ENCODE measurements at regions not wholly inside any gene's neighbourhood (a gene's known extent, or its start where the extent isn't known, plus 50 kb on each side); places are given as distances from the start of the nearest gene placed in this dataset.

GRCh38 chr12:114952573-114953271, 268.7 kb upstream of the TBX3 start:
- no peak overlapping the region for H3K27ac Mint-ChIP-seq
- intact Hi-C loops (cut with micrococcal nuclease) = no loop called here
- CTCF ChIA-PET = no interaction called here

GRCh38 chr12:114949058-114949820, 265.3 kb upstream of the TBX3 start:
- DNase-seq = no peak
- Mint-ChIP-seq H3K27me3 (no peaks in the 10 kb centered on the region), H3K27ac (no peak overlapping the region), H3K9me3 (no peaks in the 10 kb centered on the region), H3K4me3 (no peak overlapping the region), H3K4me1 (no peaks in the 10 kb centered on the region), H3K36me3 (ENCODE audit: low read depth) (no peaks in the 10 kb centered on the region)
- POLR2A ChIA-PET = no interaction called here
- no peak for ATAC-seq (ENCODE audit: low read depth)
- TF ChIP-seq CTCF (IDR thresholded peaks at IDR 0.05) = no peak
- CTCF ChIA-PET = no interaction called here
- intact Hi-C loops (cut with micrococcal nuclease) = no loop called here

More at GRCh38 chr12:114952573-114953271, 268.7 kb upstream of the TBX3 start:
- no peak for TF ChIP-seq CTCF (IDR thresholded peaks at IDR 0.05)
- Mint-ChIP-seq H3K36me3 (ENCODE audit: low read depth) (no peaks in the 10 kb centered on the region), H3K27me3 (no peaks in the 10 kb centered on the region), H3K4me1 (no peaks in the 10 kb centered on the region), H3K4me3 (no peak overlapping the region), H3K9me3 (no peaks in the 10 kb centered on the region)
- POLR2A ChIA-PET = no interaction called here
- no peak for DNase-seq
- ATAC-seq (ENCODE audit: low read depth) = no peak

GRCh38 chr12:114945351-114945750, 261.4 kb upstream of the TBX3 start:
- CTCF ChIA-PET = no interaction called here
- Mint-ChIP-seq H3K4me1 (no peaks in the 10 kb centered on the region), H3K36me3 (ENCODE audit: low read depth) (no peaks in the 10 kb centered on the region), H3K9me3 (no peaks in the 10 kb centered on the region), H3K27ac (no peak overlapping the region), H3K27me3 (no peaks in the 10 kb centered on the region), H3K4me3 (no peak overlapping the region)
- POLR2A ChIA-PET = no interaction called here
- intact Hi-C loops (cut with micrococcal nuclease) = no loop called here
- DNase-seq (no peak), ATAC-seq (ENCODE audit: low read depth) (no peak)
- no peak for TF ChIP-seq CTCF (IDR thresholded peaks at IDR 0.05)

- H3K4me1 Mint-ChIP-seq = no peaks in the 10 kb centered on the region
- H3K27ac Mint-ChIP-seq = no peak overlapping the region
- POLR2A ChIA-PET = no interaction called here
- CTCF ChIA-PET = no interaction called here
- intact Hi-C loops (cut with micrococcal nuclease) = no loop called here
- no peak for TF ChIP-seq CTCF (IDR thresholded peaks at IDR 0.05)
- no peaks in the 10 kb centered on the region for H3K27me3 Mint-ChIP-seq
- H3K4me3 Mint-ChIP-seq = no peak overlapping the region
- no peak for DNase-seq
- ATAC-seq (ENCODE audit: low read depth) = no peak
- H3K36me3 Mint-ChIP-seq (ENCODE audit: low read depth) = no peaks in the 10 kb centered on the region
- no peaks in the 10 kb centered on the region for H3K9me3 Mint-ChIP-seq
Measured at GRCh38 chr12:114944736-114945135, 260.8 kb upstream of the TBX3 start.

DNA sequence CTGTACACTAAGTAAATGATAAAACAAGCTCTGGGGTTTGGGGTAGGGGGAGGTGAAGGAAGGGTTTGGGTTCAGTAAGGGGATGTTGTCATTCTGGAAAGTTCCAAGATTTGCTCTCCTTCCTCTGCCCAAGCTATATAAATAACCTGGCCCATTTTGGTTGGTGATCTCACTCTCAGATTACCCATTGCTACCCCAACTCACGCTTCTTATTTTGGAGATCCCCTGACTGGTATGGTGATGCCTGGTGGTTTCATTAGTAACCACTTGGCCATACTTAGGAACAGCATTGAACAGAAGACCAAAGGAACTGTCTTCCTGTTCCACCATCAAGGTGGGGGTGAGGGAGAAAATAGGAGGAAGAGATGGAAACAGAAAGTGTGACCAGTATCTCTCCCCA, 259.6 kb upstream of the TBX3 start:
- no peaks in the 10 kb centered on the region for H3K9me3 Mint-ChIP-seq
- no peaks in the 10 kb centered on the region for H3K36me3 Mint-ChIP-seq (ENCODE audit: low read depth)
- intact Hi-C loops (cut with micrococcal nuclease) = no loop called here
- no peak overlapping the region for H3K4me3 Mint-ChIP-seq
- H3K27me3 Mint-ChIP-seq = no peaks in the 10 kb centered on the region
- no peak for TF ChIP-seq CTCF (IDR thresholded peaks at IDR 0.05)
- no peaks in the 10 kb centered on the region for H3K4me1 Mint-ChIP-seq
- no peak overlapping the region for H3K27ac Mint-ChIP-seq
- ChIA-PET POLR2A (no interaction called here), CTCF (no interaction called here)
- no peak for DNase-seq
- no peak for ATAC-seq (ENCODE audit: low read depth)

Data from activated B cell treated with CpG ODN at 0.5 μM for 24 hours (primary cell).